ENCODE measurements at regions not wholly inside any gene's neighbourhood (a gene's known extent, or its start where the extent isn't known, plus 50 kb on each side); places are given as distances from the start of the nearest gene placed in this dataset.

- Histone ChIP-seq H3K9ac (ENCODE audit: low read length) (no peak overlapping the region), H3K36me3 (ENCODE audit: control insufficient read depth, insufficient read depth, low read length) (no peaks in the 10 kb centered on the region)
These were observed 67.1 kb upstream of the NLK start for GRCh38 chr17:27975146-27976011.

GRCh38 chr17:27976331-27976730 is 66.1 kb upstream of the NLK start:
- Histone ChIP-seq H3K9me3 (ENCODE audit: control insufficient read depth, low read length) (no peaks in the 10 kb centered on the region), H3K27me3 (ENCODE audit: control insufficient read depth, insufficient read depth, low read length) (no peaks in the 10 kb centered on the region), H3K36me3 (ENCODE audit: control insufficient read depth, insufficient read depth, low read length) (no peaks in the 10 kb centered on the region), H3K4me3 (ENCODE audit: low read length) (no peak overlapping the region), H3K9ac (ENCODE audit: low read length) (no peak overlapping the region), H3K4me1 (ENCODE audit: control insufficient read depth, insufficient read depth, low read length) (no peaks in the 10 kb centered on the region)

More at GRCh38 chr17:27975146-27976011, 67.1 kb upstream of the NLK start:
- H3K4me3 ChIP-seq (ENCODE audit: low read length): no peak overlapping the region
- H3K4me1 ChIP-seq (ENCODE audit: control insufficient read depth, insufficient read depth, low read length): no peaks in the 10 kb centered on the region
- no peaks in the 10 kb centered on the region for H3K9me3 ChIP-seq (ENCODE audit: control insufficient read depth, low read length)
- H3K27me3 ChIP-seq (ENCODE audit: control insufficient read depth, insufficient read depth, low read length): no peaks in the 10 kb centered on the region

GRCh38 chr17:27977751-27978688 is 64.5 kb upstream of the NLK start:
- Histone ChIP-seq H3K9ac (ENCODE audit: low read length) (no peak overlapping the region), H3K9me3 (ENCODE audit: control insufficient read depth, low read length) (no peaks in the 10 kb centered on the region), H3K4me3 (ENCODE audit: low read length) (no peak overlapping the region), H3K36me3 (ENCODE audit: control insufficient read depth, insufficient read depth, low read length) (no peaks in the 10 kb centered on the region), H3K27me3 (ENCODE audit: control insufficient read depth, insufficient read depth, low read length) (no peaks in the 10 kb centered on the region), H3K4me1 (ENCODE audit: control insufficient read depth, insufficient read depth, low read length) (no peaks in the 10 kb centered on the region)

- no peaks in the 10 kb centered on the region for H3K9me3 ChIP-seq (ENCODE audit: control insufficient read depth, low read length)
- no peak overlapping the region for H3K9ac ChIP-seq (ENCODE audit: low read length)
- no peaks in the 10 kb centered on the region for H3K36me3 ChIP-seq (ENCODE audit: control insufficient read depth, insufficient read depth, low read length)
- no peaks in the 10 kb centered on the region for H3K27me3 ChIP-seq (ENCODE audit: control insufficient read depth, insufficient read depth, low read length)
- no peaks in the 10 kb centered on the region for H3K4me1 ChIP-seq (ENCODE audit: control insufficient read depth, insufficient read depth, low read length)
- H3K4me3 ChIP-seq (ENCODE audit: low read length): no peak overlapping the region
These were observed 63.7 kb upstream of the NLK start for GRCh38 chr17:27978689-27979175.

GRCh38 chr17:27980043-27980442 is 62.4 kb upstream of the NLK start:
- Histone ChIP-seq H3K36me3 (ENCODE audit: control insufficient read depth, insufficient read depth, low read length) (no peaks in the 10 kb centered on the region), H3K9ac (ENCODE audit: low read length) (no peak overlapping the region)

GRCh38 chr17:27981978-27982377 is 60.5 kb upstream of the NLK start:
- no peak overlapping the region for H3K9ac ChIP-seq (ENCODE audit: low read length)
- no peaks in the 10 kb centered on the region for H3K4me1 ChIP-seq (ENCODE audit: control insufficient read depth, insufficient read depth, low read length)

More at GRCh38 chr17:27980043-27980442, 62.4 kb upstream of the NLK start:
- H3K4me3 ChIP-seq (ENCODE audit: low read length): no peak overlapping the region
- no peaks in the 10 kb centered on the region for H3K4me1 ChIP-seq (ENCODE audit: control insufficient read depth, insufficient read depth, low read length)
- no peaks in the 10 kb centered on the region for H3K9me3 ChIP-seq (ENCODE audit: control insufficient read depth, low read length)
- H3K27me3 ChIP-seq (ENCODE audit: control insufficient read depth, insufficient read depth, low read length): peaks cover 3% of the 10 kb centered on the region

GRCh38 chr17:27982688-27983087 is 59.8 kb upstream of the NLK start:
- no peaks in the 10 kb centered on the region for H3K9me3 ChIP-seq (ENCODE audit: control insufficient read depth, low read length)
- no peaks in the 10 kb centered on the region for H3K4me1 ChIP-seq (ENCODE audit: control insufficient read depth, insufficient read depth, low read length)
- H3K27me3 ChIP-seq (ENCODE audit: control insufficient read depth, insufficient read depth, low read length): peaks cover 4% of the 10 kb centered on the region
- H3K4me3 ChIP-seq (ENCODE audit: low read length): no peak overlapping the region
- H3K36me3 ChIP-seq (ENCODE audit: control insufficient read depth, insufficient read depth, low read length): no peaks in the 10 kb centered on the region
- H3K9ac ChIP-seq (ENCODE audit: low read length): no peak overlapping the region

More at GRCh38 chr17:27981978-27982377, 60.5 kb upstream of the NLK start:
- Histone ChIP-seq H3K36me3 (ENCODE audit: control insufficient read depth, insufficient read depth, low read length) (no peaks in the 10 kb centered on the region), H3K4me3 (ENCODE audit: low read length) (no peak overlapping the region), H3K27me3 (ENCODE audit: control insufficient read depth, insufficient read depth, low read length) (peaks cover 4% of the 10 kb centered on the region), H3K9me3 (ENCODE audit: control insufficient read depth, low read length) (no peaks in the 10 kb centered on the region)

- peaks cover 4% of the 10 kb centered on the region for H3K27me3 ChIP-seq (ENCODE audit: control insufficient read depth, insufficient read depth, low read length)
- no peaks in the 10 kb centered on the region for H3K4me1 ChIP-seq (ENCODE audit: control insufficient read depth, insufficient read depth, low read length)
These were observed 58.6 kb upstream of the NLK start for GRCh38 chr17:27983853-27984252.

GRCh38 chr17:27984404-27984803 is 58.1 kb upstream of the NLK start:
- Histone ChIP-seq H3K36me3 (ENCODE audit: control insufficient read depth, insufficient read depth, low read length) (no peaks in the 10 kb centered on the region), H3K9me3 (ENCODE audit: control insufficient read depth, low read length) (no peaks in the 10 kb centered on the region), H3K4me3 (ENCODE audit: low read length) (no peak overlapping the region), H3K9ac (ENCODE audit: low read length) (no peak overlapping the region), H3K27me3 (ENCODE audit: control insufficient read depth, insufficient read depth, low read length) (peaks cover 4% of the 10 kb centered on the region), H3K4me1 (ENCODE audit: control insufficient read depth, insufficient read depth, low read length) (peaks cover 2% of the 10 kb centered on the region)

More at GRCh38 chr17:27983853-27984252, 58.6 kb upstream of the NLK start:
- Histone ChIP-seq H3K4me3 (ENCODE audit: low read length) (no peak overlapping the region), H3K36me3 (ENCODE audit: control insufficient read depth, insufficient read depth, low read length) (no peaks in the 10 kb centered on the region), H3K9ac (ENCODE audit: low read length) (no peak overlapping the region), H3K9me3 (ENCODE audit: control insufficient read depth, low read length) (no peaks in the 10 kb centered on the region)

- H3K9ac ChIP-seq (ENCODE audit: low read length): no peak overlapping the region
These were observed 57.7 kb upstream of the NLK start for GRCh38 chr17:27984816-27985215.

GRCh38 chr17:27985306-27985705 is 57.2 kb upstream of the NLK start:
- Histone ChIP-seq H3K4me1 (ENCODE audit: control insufficient read depth, insufficient read depth, low read length) (peaks cover 11% of the 10 kb centered on the region), H3K4me3 (ENCODE audit: low read length) (no peak overlapping the region), H3K9me3 (ENCODE audit: control insufficient read depth, low read length) (no peaks in the 10 kb centered on the region)

More at GRCh38 chr17:27984816-27985215, 57.7 kb upstream of the NLK start:
- H3K9me3 ChIP-seq (ENCODE audit: control insufficient read depth, low read length): no peaks in the 10 kb centered on the region
- no peaks in the 10 kb centered on the region for H3K36me3 ChIP-seq (ENCODE audit: control insufficient read depth, insufficient read depth, low read length)
- H3K27me3 ChIP-seq (ENCODE audit: control insufficient read depth, insufficient read depth, low read length): peaks cover 4% of the 10 kb centered on the region
- H3K4me3 ChIP-seq (ENCODE audit: low read length): no peak overlapping the region
- H3K4me1 ChIP-seq (ENCODE audit: control insufficient read depth, insufficient read depth, low read length): peaks cover 6% of the 10 kb centered on the region

More at GRCh38 chr17:27985306-27985705, 57.2 kb upstream of the NLK start:
- no peak overlapping the region for H3K9ac ChIP-seq (ENCODE audit: low read length)
- H3K27me3 ChIP-seq (ENCODE audit: control insufficient read depth, insufficient read depth, low read length): peaks cover 4% of the 10 kb centered on the region
- H3K36me3 ChIP-seq (ENCODE audit: control insufficient read depth, insufficient read depth, low read length): no peaks in the 10 kb centered on the region
